CD4-positive, CD25-positive, alpha-beta regulatory T cell (primary cell): ENCODE measurements at regions not wholly inside any gene's neighbourhood (a gene's known extent, or its start where the extent isn't known, plus 50 kb on each side); places are given as distances from the start of the nearest gene placed in this dataset.

Experiments used
- ATAC-seq, 2 donors: fragments of 150-1000 bp; cut with Tn5 transposase; one replicate each; pipeline ENCODE4 v1.10.0; 2021; ENCODE audit warnings: low read depth in 2 of 2, moderate number of reproducible peaks in 2 of 2, moderate library complexity in 1 of 2
- DNase-seq, 3 donors: peaks; one replicate each; pipeline versions ENCODE4 v3.0.0 to v3.0.0-alpha.2; 2012 to 2022; ENCODE audit warnings: mixed read lengths in 1 of 3
- H3K27ac ChIP-seq: one replicate; pipeline ENCODE4 v1.7.0; 2013; ENCODE audit warnings: mild to moderate bottlenecking, low read length; ENCODE audit not compliant: insufficient read depth, poor library complexity, severe bottlenecking
- H3K27me3 ChIP-seq: one replicate; pipeline ENCODE4 v1.7.0; 2013; ENCODE audit warnings: low read length; ENCODE audit not compliant: control insufficient read depth, insufficient read depth
- H3K36me3 ChIP-seq: one replicate; pipeline ENCODE4 v1.7.0; 2013; ENCODE audit warnings: mild to moderate bottlenecking, low read length, moderate library complexity; ENCODE audit not compliant: control insufficient read depth, insufficient read depth
- H3K4me1 ChIP-seq: 2 replicates; pipeline ENCODE4 v1.7.0; 2013; ENCODE audit warnings: mild to moderate bottlenecking, low read length; ENCODE audit not compliant: insufficient read depth, control insufficient read depth, poor library complexity, severe bottlenecking
- H3K4me3 ChIP-seq: one replicate; pipeline ENCODE4 v1.7.0; 2013; ENCODE audit warnings: low read depth, mild to moderate bottlenecking, low read length, moderate library complexity
- H3K9me3 ChIP-seq, 2 experiments: 1 replicate in 1 of 2; 2 replicates in 1 of 2; pipeline ENCODE4 v1.7.0; 2013; ENCODE audit warnings: low read length in 2 of 2, mild to moderate bottlenecking in 1 of 2, moderate library complexity in 1 of 2; ENCODE audit not compliant: control insufficient read depth in 2 of 2
- H3K27ac Mint-ChIP-seq, 3 donors: one replicate each; pipeline ENCODE4 v1.8.0; 2020 to 2022; ENCODE audit warnings: mild to moderate bottlenecking in 3 of 3, mixed read lengths in 3 of 3, moderate library complexity in 2 of 3
- H3K27me3 Mint-ChIP-seq: one replicate; pipeline ENCODE4 v1.8.0; 2022; ENCODE audit warnings: mild to moderate bottlenecking, mixed read lengths
- H3K36me3 Mint-ChIP-seq: one replicate; pipeline ENCODE4 v1.8.0; 2020; ENCODE audit warnings: mixed read lengths
- H3K4me1 Mint-ChIP-seq, 4 donors: one replicate each; pipeline ENCODE4 v1.8.0; 2020 to 2022; ENCODE audit warnings: mixed read lengths in 4 of 4, mild to moderate bottlenecking in 1 of 4
- H3K4me3 Mint-ChIP-seq, 4 donors: one replicate each; pipeline ENCODE4 v1.8.0; 2020 to 2022; ENCODE audit warnings: mild to moderate bottlenecking in 4 of 4, mixed read lengths in 4 of 4, moderate library complexity in 3 of 4
- H3K9me3 Mint-ChIP-seq, 7 donors: one replicate each; pipeline ENCODE4 v1.8.0; 2020 to 2022; ENCODE audit warnings: mixed read lengths in 7 of 7, mild to moderate bottlenecking in 3 of 7, moderate library complexity in 2 of 7

GRCh38 chr11:115687934-115688333 lies 183.7 kb upstream of the CADM1 start:
- ATAC-seq (no peak), DNase-seq (no peak)
- Histone ChIP-seq H3K4me3 (no peak overlapping the region), H3K27me3 (no peaks in the 10 kb centered on the region), H3K36me3 (no peaks in the 10 kb centered on the region), H3K4me1 (no peaks in the 10 kb centered on the region), H3K27ac (no peak overlapping the region), H3K9me3 (no peaks in the 10 kb centered on the region)
- peaks cover 0 to 12% (median 2%) of the 10 kb centered on the region in 7 donors for H3K9me3 Mint-ChIP-seq
- no peaks in the 10 kb centered on the region for H3K36me3 Mint-ChIP-seq
- no peak overlapping the region for H3K27ac Mint-ChIP-seq
- H3K27me3 Mint-ChIP-seq = peaks cover 8% of the 10 kb centered on the region
- H3K4me3 Mint-ChIP-seq = no peak overlapping the region
- no peaks in the 10 kb centered on the region for H3K4me1 Mint-ChIP-seq

- Mint-ChIP-seq H3K27ac (no peak overlapping the region), H3K4me1 (no peaks in the 10 kb centered on the region), H3K36me3 (no peaks in the 10 kb centered on the region), H3K9me3 (peaks cover 0 to 12% (median 4%) of the 10 kb centered on the region in 7 donors), H3K27me3 (no peaks in the 10 kb centered on the region), H3K4me3 (no peak overlapping the region)
- H3K4me1 ChIP-seq = no peaks in the 10 kb centered on the region
- no peaks in the 10 kb centered on the region for H3K36me3 ChIP-seq
- no peaks in the 10 kb centered on the region for H3K27me3 ChIP-seq
- ATAC-seq = no peak
- H3K9me3 ChIP-seq = peaks cover 0 to 2% of the 10 kb centered on the region in 2 experiments
- no peak overlapping the region for H3K4me3 ChIP-seq
- DNase-seq = no peak
- H3K27ac ChIP-seq = no peak overlapping the region
Observed at GRCh38 chr11:115684699-115685098, 180.5 kb upstream of the CADM1 start.

GRCh38 chr11:115684135-115684534 lies 179.9 kb upstream of the CADM1 start:
- no peak overlapping the region for H3K27ac ChIP-seq
- H3K27me3 ChIP-seq = no peaks in the 10 kb centered on the region
- no peaks in the 10 kb centered on the region for H3K4me1 Mint-ChIP-seq
- no peaks in the 10 kb centered on the region for H3K36me3 ChIP-seq
- H3K27ac Mint-ChIP-seq = no peak overlapping the region
- no peaks in the 10 kb centered on the region for H3K36me3 Mint-ChIP-seq
- no peak for ATAC-seq
- peaks cover 0 to 12% (median 4%) of the 10 kb centered on the region in 7 donors for H3K9me3 Mint-ChIP-seq
- H3K9me3 ChIP-seq = peaks cover 0 to 2% of the 10 kb centered on the region in 2 experiments
- H3K27me3 Mint-ChIP-seq = no peaks in the 10 kb centered on the region
- no peak overlapping the region for H3K4me3 ChIP-seq
- no peak overlapping the region for H3K4me3 Mint-ChIP-seq
- no peak for DNase-seq
- H3K4me1 ChIP-seq = no peaks in the 10 kb centered on the region

GRCh38 chr11:115682888-115683287 lies 178.7 kb upstream of the CADM1 start:
- no peaks in the 10 kb centered on the region for H3K36me3 ChIP-seq
- no peaks in the 10 kb centered on the region for H3K4me1 ChIP-seq
- no peaks in the 10 kb centered on the region for H3K36me3 Mint-ChIP-seq
- H3K9me3 Mint-ChIP-seq = peaks cover 0 to 12% (median 4%) of the 10 kb centered on the region in 7 donors
- no peaks in the 10 kb centered on the region for H3K27me3 Mint-ChIP-seq
- peaks cover 0 to 2% of the 10 kb centered on the region in 2 experiments for H3K9me3 ChIP-seq
- H3K4me1 Mint-ChIP-seq = no peaks in the 10 kb centered on the region
- DNase-seq (no peak), ATAC-seq (no peak)
- no peaks in the 10 kb centered on the region for H3K27me3 ChIP-seq
- H3K27ac Mint-ChIP-seq = no peak overlapping the region
- no peak overlapping the region for H3K27ac ChIP-seq
- no peak overlapping the region for H3K4me3 ChIP-seq
- H3K4me3 Mint-ChIP-seq = no peak overlapping the region

- no peak overlapping the region for H3K4me3 ChIP-seq
- H3K4me3 Mint-ChIP-seq = no peak overlapping the region
- H3K4me1 ChIP-seq = no peaks in the 10 kb centered on the region
- no peaks in the 10 kb centered on the region for H3K27me3 Mint-ChIP-seq
- ATAC-seq = no peak
- H3K27ac ChIP-seq = no peak overlapping the region
- H3K9me3 ChIP-seq = peaks cover 0 to 2% of the 10 kb centered on the region in 2 experiments
- H3K36me3 Mint-ChIP-seq = no peaks in the 10 kb centered on the region
- H3K27ac Mint-ChIP-seq = no peak overlapping the region
- no peaks in the 10 kb centered on the region for H3K27me3 ChIP-seq
- no peaks in the 10 kb centered on the region for H3K4me1 Mint-ChIP-seq
- peaks cover 0 to 12% (median 2%) of the 10 kb centered on the region in 7 donors for H3K9me3 Mint-ChIP-seq
- DNase-seq = no peak
- no peaks in the 10 kb centered on the region for H3K36me3 ChIP-seq
Observed at GRCh38 chr11:115682101-115682500, 177.9 kb upstream of the CADM1 start.

- Mint-ChIP-seq H3K4me1 (no peaks in the 10 kb centered on the region), H3K9me3 (peaks cover 0 to 5% (median 0%) of the 10 kb centered on the region in 7 donors), H3K36me3 (no peaks in the 10 kb centered on the region), H3K4me3 (no peak overlapping the region), H3K27ac (no peak overlapping the region), H3K27me3 (no peaks in the 10 kb centered on the region)
- ATAC-seq = no peak
- no peaks in the 10 kb centered on the region for H3K36me3 ChIP-seq
- H3K4me1 ChIP-seq = no peaks in the 10 kb centered on the region
- H3K27ac ChIP-seq = no peak overlapping the region
- no peaks in the 10 kb centered on the region for H3K27me3 ChIP-seq
- peaks cover 0 to 2% of the 10 kb centered on the region in 2 experiments for H3K9me3 ChIP-seq
- H3K4me3 ChIP-seq = no peak overlapping the region
- DNase-seq = no peak
Observed at GRCh38 chr11:115679945-115680344, 175.7 kb upstream of the CADM1 start.

- no peaks in the 10 kb centered on the region for H3K4me1 ChIP-seq
- H3K36me3 ChIP-seq = no peaks in the 10 kb centered on the region
- H3K4me3 Mint-ChIP-seq = no peak overlapping the region
- DNase-seq (no peak), ATAC-seq (no peak)
- no peak overlapping the region for H3K27ac Mint-ChIP-seq
- peaks cover 0 to 3% (median 0%) of the 10 kb centered on the region in 7 donors for H3K9me3 Mint-ChIP-seq
- H3K27me3 ChIP-seq = no peaks in the 10 kb centered on the region
- H3K36me3 Mint-ChIP-seq = no peaks in the 10 kb centered on the region
- peaks cover 0 to 2% of the 10 kb centered on the region in 2 experiments for H3K9me3 ChIP-seq
- H3K4me3 ChIP-seq = no peak overlapping the region
- H3K4me1 Mint-ChIP-seq = no peaks in the 10 kb centered on the region
- H3K27ac ChIP-seq = no peak overlapping the region
- no peaks in the 10 kb centered on the region for H3K27me3 Mint-ChIP-seq
Observed at GRCh38 chr11:115678942-115679341, 174.7 kb upstream of the CADM1 start.

GRCh38 chr11:115677190-115677589 lies 173.0 kb upstream of the CADM1 start:
- no peak for ATAC-seq

More at GRCh38 chr11:115677190-115677589, 173.0 kb upstream of the CADM1 start:
- Mint-ChIP-seq H3K27me3 (no peaks in the 10 kb centered on the region), H3K4me1 (no peaks in the 10 kb centered on the region), H3K27ac (no peak overlapping the region), H3K4me3 (no peak overlapping the region), H3K36me3 (no peaks in the 10 kb centered on the region), H3K9me3 (no peaks in the 10 kb centered on the region)
- DNase-seq = no peak
- Histone ChIP-seq H3K9me3 (peaks cover 0 to 2% of the 10 kb centered on the region in 2 experiments), H3K27me3 (no peaks in the 10 kb centered on the region), H3K36me3 (no peaks in the 10 kb centered on the region), H3K27ac (no peak overlapping the region), H3K4me1 (no peaks in the 10 kb centered on the region), H3K4me3 (no peak overlapping the region)
